HEK293 (cell line): ENCODE measurements at regions not wholly inside any gene's neighbourhood (a gene's known extent, or its start where the extent isn't known, plus 50 kb on each side); places are given as distances from the start of the nearest gene placed in this dataset.
A peak's percentile ranks its signal among the peaks of the same experiment; 100 is the strongest.

Experiments used
- HOXD13 ChIP-seq: sonication (generic); formaldehyde crosslinking; IDR thresholded peaks from 2 replicates; pipeline ENCODE4 v1.8.0; 2022; ENCODE audit warnings: missing genetic modification reagents, borderline replicate concordance
- PBX3 ChIP-seq: sonication (generic); formaldehyde crosslinking; IDR thresholded peaks from 2 replicates; pipeline ENCODE4 v1.8.1; 2022; ENCODE audit warnings: mild to moderate bottlenecking, moderate library complexity, missing genetic modification reagents
- REPIN1 ChIP-seq: fragments of 450-650 bp; formaldehyde crosslinking; IDR thresholded peaks from 2 replicates; pipeline ENCODE4 v1.5.1; 2017; ENCODE audit warnings: missing biosample characterization, missing genetic modification characterization, low read depth
- REST ChIP-seq: fragments of 450-650 bp; formaldehyde crosslinking; IDR thresholded peaks from 2 replicates; pipeline ENCODE4 v1.5.1; 2016; ENCODE audit warnings: missing biosample characterization, missing genetic modification characterization
- SCRT2 ChIP-seq: fragments of 450-650 bp; formaldehyde crosslinking; IDR thresholded peaks from 2 replicates; pipeline ENCODE4 v1.5.1; 2016; ENCODE audit warnings: missing biosample characterization, missing genetic modification characterization
- SETDB1 ChIP-seq: IDR thresholded peaks from one replicate; pipeline ENCODE4 v1.6.1; 2017; ENCODE audit warnings: mild to moderate bottlenecking, low read length, moderate library complexity, mixed read lengths; ENCODE audit not compliant: insufficient read length
- SP3 ChIP-seq: fragments of 450-650 bp; formaldehyde crosslinking; IDR thresholded peaks from 2 replicates; pipeline ENCODE4 v1.5.1; 2016; ENCODE audit warnings: missing biosample characterization, missing genetic modification characterization
- TRIM28 ChIP-seq: IDR thresholded peaks from 2 replicates; pipeline ENCODE4 v1.6.1; 2011; ENCODE audit warnings: low read length, control low read depth, borderline replicate concordance
- YY1 ChIP-seq: fragments of 450-650 bp; formaldehyde crosslinking; IDR thresholded peaks from 2 replicates; pipeline ENCODE4 v1.5.1; 2018; ENCODE audit warnings: missing biosample characterization, missing genetic modification characterization
- ZBTB1 ChIP-seq: fragments of 450-650 bp; formaldehyde crosslinking; IDR thresholded peaks from 2 replicates; pipeline ENCODE4 v1.5.1; 2016; ENCODE audit warnings: missing biosample characterization, missing genetic modification characterization
- ZFP3 ChIP-seq: fragments of 450-650 bp; formaldehyde crosslinking; IDR thresholded peaks from 2 replicates; pipeline ENCODE4 v1.5.1; 2016; ENCODE audit warnings: low read depth, missing biosample characterization, missing genetic modification characterization
- ZIC2 ChIP-seq: fragments of 450-650 bp; formaldehyde crosslinking; IDR thresholded peaks from 2 replicates; pipeline ENCODE4 v1.5.1; 2016; ENCODE audit warnings: missing biosample characterization, missing genetic modification characterization
- ZNF133 ChIP-seq: fragments of 450-650 bp; formaldehyde crosslinking; IDR thresholded peaks from 2 replicates; pipeline ENCODE4 v1.5.1; 2016; ENCODE audit warnings: missing biosample characterization, missing genetic modification characterization
- ZNF140 ChIP-seq: fragments of 450-650 bp; formaldehyde crosslinking; IDR thresholded peaks from 2 replicates; pipeline ENCODE4 v1.5.1; 2016; ENCODE audit warnings: missing biosample characterization, missing genetic modification characterization
- ZNF174 ChIP-seq: fragments of 450-650 bp; formaldehyde crosslinking; IDR thresholded peaks from 2 replicates; pipeline ENCODE4 v1.5.0; 2017; ENCODE audit warnings: missing biosample characterization, mild to moderate bottlenecking, missing genetic modification characterization
- ZNF239 ChIP-seq: fragments of 450-650 bp; formaldehyde crosslinking; IDR thresholded peaks from 2 replicates; pipeline ENCODE4 v1.5.1; 2016; ENCODE audit warnings: missing biosample characterization, missing genetic modification characterization
- ZNF266 ChIP-seq: fragments of 450-650 bp; formaldehyde crosslinking; IDR thresholded peaks from 2 replicates; pipeline ENCODE4 v1.5.1; 2016; ENCODE audit warnings: missing biosample characterization, missing genetic modification characterization, low read depth
- ZNF354C ChIP-seq: fragments of 450-650 bp; formaldehyde crosslinking; IDR thresholded peaks from 2 replicates; pipeline ENCODE4 v1.5.1; 2016; ENCODE audit warnings: missing biosample characterization, missing genetic modification characterization, low read depth, borderline replicate concordance
- ZNF449 ChIP-seq: fragments of 450-650 bp; formaldehyde crosslinking; IDR thresholded peaks from 2 replicates; pipeline ENCODE4 v1.5.1; 2017; ENCODE audit warnings: missing biosample characterization, mild to moderate bottlenecking, missing genetic modification characterization, moderate library complexity
- ZNF548 ChIP-seq: fragments of 450-650 bp; formaldehyde crosslinking; IDR thresholded peaks from 2 replicates; pipeline ENCODE4 v1.5.1; 2016; ENCODE audit warnings: missing biosample characterization, missing genetic modification characterization
- ZNF600 ChIP-seq: fragments of 450-650 bp; formaldehyde crosslinking; IDR thresholded peaks from 2 replicates; pipeline ENCODE4 v1.5.1; 2016; ENCODE audit warnings: missing biosample characterization, missing genetic modification characterization
- ZNF624 ChIP-seq: fragments of 450-650 bp; formaldehyde crosslinking; IDR thresholded peaks from 2 replicates; pipeline ENCODE4 v1.5.1; 2017; ENCODE audit warnings: missing biosample characterization, missing genetic modification characterization
- ZNF660 ChIP-seq: fragments of 450-650 bp; IDR thresholded peaks from 2 replicates; pipeline ENCODE4 v1.5.1; 2018; ENCODE audit warnings: missing biosample characterization, mild to moderate bottlenecking, missing genetic modification characterization
- ZNF701 ChIP-seq: fragments of 450-650 bp; formaldehyde crosslinking; IDR thresholded peaks from 2 replicates; pipeline ENCODE4 v1.5.1; 2016; ENCODE audit warnings: missing biosample characterization, missing genetic modification characterization
- ZNF707 ChIP-seq: fragments of 450-650 bp; formaldehyde crosslinking; IDR thresholded peaks from 2 replicates; pipeline ENCODE4 v1.5.1; 2016; ENCODE audit warnings: missing biosample characterization, missing genetic modification characterization
- ZNF76 ChIP-seq: fragments of 450-650 bp; formaldehyde crosslinking; IDR thresholded peaks from 2 replicates; pipeline ENCODE4; 2016; ENCODE audit warnings: low read depth, missing biosample characterization, missing genetic modification characterization, borderline replicate concordance
- ZNF777 ChIP-seq: fragments of 450-650 bp; formaldehyde crosslinking; IDR thresholded peaks from 2 replicates; pipeline ENCODE4 v1.5.1; 2017; ENCODE audit warnings: missing biosample characterization, missing genetic modification characterization, borderline replicate concordance
- ZNF843 ChIP-seq: fragments of 450-650 bp; formaldehyde crosslinking; IDR thresholded peaks from 2 replicates; pipeline ENCODE4 v1.5.1; 2016; ENCODE audit warnings: missing biosample characterization, missing genetic modification characterization
- TF ChIP-seq, protein P1 (sequence below): fragments of 450-650 bp; formaldehyde crosslinking; IDR thresholded peaks from 2 replicates; pipeline ENCODE4 v1.5.1; 2016; ENCODE audit warnings: missing biosample characterization, missing genetic modification characterization, low read depth
- TF ChIP-seq, protein P2 (sequence below): fragments of 450-650 bp; formaldehyde crosslinking; conservative IDR thresholded peaks from 2 replicates; pipeline ENCODE4 v1.5.1; 2016; ENCODE audit warnings: low read depth, missing biosample characterization, missing genetic modification characterization

GRCh38 chr2:133777574-133777960, 209.3 kb upstream of the NCKAP5 start (continued):
- TF ChIP-seq ZNF449 (tag by site-specific recombination) (no peak), ZNF133 (tag by site-specific recombination) (no peak), ZNF354C (tag by site-specific recombination) (no peak), ZNF239 (no peak), PBX3 (CRISPR knock-in tag) (no peak), HOXD13 (CRISPR knock-in tag) (peak; percentile 73; the same call in 1 of the 2 replicates), ZNF266 (tag by site-specific recombination) (no peak), SETDB1 (no peak), ZNF76 (tag by site-specific recombination) (no peak), YY1 (no peak), ZNF174 (tag by site-specific recombination) (no peak), SCRT2 (no peak), TRIM28 (no peak), SP3 (tag by site-specific recombination) (no peak), ZNF624 (tag by site-specific recombination) (no peak), ZBTB1 (no peak), ZNF600 (tag by site-specific recombination) (no peak), REST (tag by site-specific recombination) (peak; percentile 41; the same call in 1 of the 2 replicates), ZNF843 (peak; percentile 80; the same call in 1 of the 2 replicates), ZNF140 (tag by site-specific recombination) (no peak), ZNF660 (tag by site-specific recombination) (no peak), ZFP3 (tag by site-specific recombination) (no peak), ZNF707 (tag by site-specific recombination) (no peak), ZIC2 (tag by site-specific recombination) (0 out of 2 replicates have a peak, but pooled peaks have one; percentile 34), ZNF548 (tag by site-specific recombination) (no peak), REPIN1 (tag by site-specific recombination) (no peak), ZNF777 (tag by site-specific recombination) (no peak), ZNF701 (tag by site-specific recombination) (no peak)
- TF ChIP-seq, protein P1, sequence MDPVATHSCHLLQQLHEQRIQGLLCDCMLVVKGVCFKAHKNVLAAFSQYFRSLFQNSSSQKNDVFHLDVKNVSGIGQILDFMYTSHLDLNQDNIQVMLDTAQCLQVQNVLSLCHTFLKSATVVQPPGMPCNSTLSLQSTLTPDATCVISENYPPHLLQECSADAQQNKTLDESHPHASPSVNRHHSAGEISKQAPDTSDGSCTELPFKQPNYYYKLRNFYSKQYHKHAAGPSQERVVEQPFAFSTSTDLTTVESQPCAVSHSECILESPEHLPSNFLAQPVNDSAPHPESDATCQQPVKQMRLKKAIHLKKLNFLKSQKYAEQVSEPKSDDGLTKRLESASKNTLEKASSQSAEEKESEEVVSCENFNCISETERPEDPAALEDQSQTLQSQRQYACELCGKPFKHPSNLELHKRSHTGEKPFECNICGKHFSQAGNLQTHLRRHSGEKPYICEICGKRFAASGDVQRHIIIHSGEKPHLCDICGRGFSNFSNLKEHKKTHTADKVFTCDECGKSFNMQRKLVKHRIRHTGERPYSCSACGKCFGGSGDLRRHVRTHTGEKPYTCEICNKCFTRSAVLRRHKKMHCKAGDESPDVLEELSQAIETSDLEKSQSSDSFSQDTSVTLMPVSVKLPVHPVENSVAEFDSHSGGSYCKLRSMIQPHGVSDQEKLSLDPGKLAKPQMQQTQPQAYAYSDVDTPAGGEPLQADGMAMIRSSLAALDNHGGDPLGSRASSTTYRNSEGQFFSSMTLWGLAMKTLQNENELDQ (tag by site-specific recombination): no peak
- TF ChIP-seq, protein P2, sequence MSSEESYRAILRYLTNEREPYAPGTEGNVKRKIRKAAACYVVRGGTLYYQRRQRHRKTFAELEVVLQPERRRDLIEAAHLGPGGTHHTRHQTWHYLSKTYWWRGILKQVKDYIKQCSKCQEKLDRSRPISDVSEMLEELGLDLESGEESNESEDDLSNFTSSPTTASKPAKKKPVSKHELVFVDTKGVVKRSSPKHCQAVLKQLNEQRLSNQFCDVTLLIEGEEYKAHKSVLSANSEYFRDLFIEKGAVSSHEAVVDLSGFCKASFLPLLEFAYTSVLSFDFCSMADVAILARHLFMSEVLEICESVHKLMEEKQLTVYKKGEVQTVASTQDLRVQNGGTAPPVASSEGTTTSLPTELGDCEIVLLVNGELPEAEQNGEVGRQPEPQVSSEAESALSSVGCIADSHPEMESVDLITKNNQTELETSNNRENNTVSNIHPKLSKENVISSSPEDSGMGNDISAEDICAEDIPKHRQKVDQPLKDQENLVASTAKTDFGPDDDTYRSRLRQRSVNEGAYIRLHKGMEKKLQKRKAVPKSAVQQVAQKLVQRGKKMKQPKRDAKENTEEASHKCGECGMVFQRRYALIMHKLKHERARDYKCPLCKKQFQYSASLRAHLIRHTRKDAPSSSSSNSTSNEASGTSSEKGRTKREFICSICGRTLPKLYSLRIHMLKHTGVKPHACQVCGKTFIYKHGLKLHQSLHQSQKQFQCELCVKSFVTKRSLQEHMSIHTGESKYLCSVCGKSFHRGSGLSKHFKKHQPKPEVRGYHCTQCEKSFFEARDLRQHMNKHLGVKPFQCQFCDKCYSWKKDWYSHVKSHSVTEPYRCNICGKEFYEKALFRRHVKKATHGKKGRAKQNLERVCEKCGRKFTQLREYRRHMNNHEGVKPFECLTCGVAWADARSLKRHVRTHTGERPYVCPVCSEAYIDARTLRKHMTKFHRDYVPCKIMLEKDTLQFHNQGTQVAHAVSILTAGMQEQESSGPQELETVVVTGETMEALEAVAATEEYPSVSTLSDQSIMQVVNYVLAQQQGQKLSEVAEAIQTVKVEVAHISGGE (tag by site-specific recombination): no peak
